ENCODE measurements at regions not wholly inside any gene's neighbourhood (a gene's known extent, or its start where the extent isn't known, plus 50 kb on each side); places are given as distances from the start of the nearest gene placed in this dataset.

DNA sequence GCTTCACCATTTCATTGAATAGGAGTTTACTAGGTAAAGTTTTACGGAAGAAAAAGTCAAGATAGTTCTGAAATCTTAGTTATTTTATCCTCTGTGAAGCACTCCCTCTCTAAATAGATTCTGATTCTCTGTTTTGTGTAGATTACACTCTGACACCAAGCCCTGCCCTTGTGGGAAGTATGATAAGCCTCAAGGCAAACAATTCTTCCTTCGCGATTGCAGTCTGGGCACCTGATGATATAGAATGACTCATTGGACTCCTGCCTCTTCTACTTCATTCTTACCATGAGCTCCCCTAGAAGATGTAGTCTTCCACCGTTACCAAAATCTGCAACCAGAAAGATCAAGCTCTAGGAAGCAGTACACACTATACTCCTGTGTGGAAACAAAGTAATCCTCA, 626.9 kb upstream of the PTGER4 start:
- peak in 1 of 2 donors; percentile 26 for DNase-seq (ENCODE audit: low read depth in 2 of 2)

DNA sequence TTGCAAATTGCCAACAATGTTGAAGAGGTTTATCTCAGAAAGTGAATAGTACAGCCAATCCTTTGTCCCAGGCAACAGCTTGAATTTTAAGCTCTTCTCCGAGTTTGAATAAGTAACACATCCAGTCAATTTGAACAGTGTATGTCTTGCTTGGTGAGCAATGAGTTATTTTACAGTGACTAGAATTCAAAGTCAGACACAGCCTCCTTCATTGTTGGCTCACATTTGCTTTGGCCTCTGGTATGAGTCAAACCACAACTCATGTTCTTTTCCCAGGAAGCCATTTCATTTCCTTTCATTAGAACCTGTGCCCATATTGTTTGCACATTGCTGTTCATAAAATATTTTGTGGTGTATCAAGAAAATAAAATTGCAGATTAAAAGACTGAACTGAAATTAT, 622.0 kb upstream of the DAB2 start:
- DNase-seq (ENCODE audit: low read depth in 2 of 2), result peak; percentile 51 to 89

DNA sequence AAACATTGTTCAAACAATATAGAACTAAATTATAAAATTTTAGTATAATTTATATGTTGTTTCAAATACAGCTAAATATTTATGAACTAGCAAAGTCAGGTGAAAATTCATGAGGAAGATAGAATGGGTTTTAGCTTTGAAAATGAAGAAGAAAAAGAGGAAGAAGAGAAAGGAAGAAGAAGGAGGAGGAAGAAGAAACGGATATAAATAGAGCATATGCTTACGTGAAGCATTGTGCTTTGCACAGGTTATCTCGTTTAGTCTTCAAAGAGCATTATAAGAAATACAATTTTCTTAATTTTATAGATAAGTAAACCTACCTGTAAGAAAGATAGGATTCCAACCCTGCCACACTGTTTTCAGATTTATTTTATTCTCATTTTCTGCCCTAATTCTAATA, 620.6 kb upstream of the DAB2 start:
- no peak for DNase-seq (ENCODE audit: low read depth in 2 of 2)

DNA sequence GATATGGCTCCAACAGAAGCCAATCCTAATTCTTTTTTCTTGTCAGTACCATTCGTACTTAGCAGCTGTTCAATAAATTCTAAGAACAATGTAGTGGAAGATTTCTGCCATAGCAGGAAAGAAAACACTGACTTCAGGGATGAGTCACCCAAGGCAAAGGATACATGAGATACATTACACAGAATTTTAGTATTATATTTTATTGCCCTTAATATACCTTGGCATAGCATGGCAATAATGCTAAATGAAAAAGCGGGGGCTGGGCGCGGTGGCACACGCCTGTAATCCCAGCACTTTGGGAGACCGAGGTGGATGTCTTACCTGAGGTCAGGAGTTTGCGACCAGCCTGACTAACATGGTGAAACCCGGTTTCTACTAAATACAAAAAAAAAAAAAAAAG, 619.1 kb upstream of the DAB2 start:
- DNase-seq (ENCODE audit: low read depth in 2 of 2), result peak in 1 of 2 donors; percentile 20

DNA sequence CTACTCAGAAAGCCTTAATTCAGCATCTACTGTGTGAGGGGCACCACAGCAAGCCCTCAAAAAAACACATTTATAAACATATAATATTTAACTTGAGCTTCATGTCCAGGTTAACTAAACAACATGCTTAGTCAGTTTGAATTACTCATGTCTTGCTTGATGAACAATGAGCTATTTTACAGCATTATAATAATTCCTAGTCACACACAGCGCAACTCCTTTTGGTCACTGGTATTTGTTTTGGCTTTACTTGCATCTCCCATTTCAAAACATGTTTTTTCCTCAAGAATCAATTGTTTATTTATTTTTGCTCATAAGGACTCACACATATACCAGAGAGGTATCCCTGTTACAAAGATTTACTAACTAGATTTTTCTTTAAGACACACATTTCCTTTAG, 616.7 kb upstream of the DAB2 start:
- DNase-seq (ENCODE audit: low read depth in 2 of 2), result peak in 1 of 2 donors; percentile 17

DNA sequence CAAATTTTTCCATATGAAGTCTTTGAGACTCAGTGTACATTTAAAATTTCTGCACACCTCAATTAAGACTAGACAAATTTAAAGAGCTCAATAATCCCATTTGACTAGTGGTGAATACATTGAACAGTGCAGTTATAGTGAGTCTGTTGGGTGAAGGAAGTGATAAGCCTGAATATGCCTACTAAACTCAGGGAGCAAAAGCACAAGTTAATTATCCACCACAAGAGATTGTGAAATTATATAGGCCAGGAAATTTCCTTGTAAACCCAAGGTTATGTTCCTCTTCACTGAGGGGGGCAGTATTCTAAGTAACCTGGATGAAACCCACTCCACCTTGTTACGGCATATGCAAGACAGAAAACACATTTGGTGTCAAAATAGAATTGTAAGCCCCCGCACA, 612.9 kb upstream of the DAB2 start:
- no peak for DNase-seq (ENCODE audit: low read depth in 2 of 2)

DNA sequence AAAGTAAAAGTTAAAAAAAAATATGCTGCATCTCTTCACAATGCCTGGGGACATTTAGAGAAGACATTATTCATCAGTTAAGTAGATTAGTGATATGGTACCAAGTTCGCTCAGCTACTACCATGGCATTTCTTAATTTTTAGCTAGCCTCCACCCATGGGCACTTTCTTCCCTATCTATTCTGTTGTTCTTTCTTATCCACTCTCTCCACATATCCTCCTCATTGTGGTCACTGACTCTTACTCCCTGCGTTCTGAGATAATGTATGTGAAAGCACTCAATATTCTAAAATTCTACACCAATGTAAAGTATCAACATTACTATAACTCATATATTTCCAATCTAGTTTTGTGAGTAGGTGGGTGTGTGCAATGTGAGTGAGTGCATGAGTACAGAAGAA, 609.7 kb upstream of the DAB2 start:
- DNase-seq (ENCODE audit: low read depth in 2 of 2), result no peak

DNA sequence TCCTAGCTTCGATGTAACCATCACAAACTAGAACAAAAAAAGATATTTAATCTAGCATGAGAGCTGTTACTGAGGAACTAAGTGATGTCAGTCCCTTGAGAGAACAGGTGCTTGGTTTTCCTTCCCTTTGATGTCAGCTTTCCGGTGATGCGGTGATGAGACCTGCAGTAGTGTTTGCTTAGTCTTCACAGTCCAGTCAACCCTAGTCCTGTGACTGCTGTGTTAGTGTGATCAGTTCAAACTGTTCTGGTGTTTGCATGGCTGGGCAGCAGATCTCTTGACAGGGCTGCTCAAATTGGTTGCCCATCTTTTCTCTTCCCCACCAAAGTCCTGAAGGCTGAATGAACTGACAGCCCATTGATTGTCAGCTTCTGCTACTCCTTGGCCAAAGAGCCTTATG, 608.6 kb upstream of the DAB2 start:
- DNase-seq (ENCODE audit: low read depth in 2 of 2), result no peak

DNA sequence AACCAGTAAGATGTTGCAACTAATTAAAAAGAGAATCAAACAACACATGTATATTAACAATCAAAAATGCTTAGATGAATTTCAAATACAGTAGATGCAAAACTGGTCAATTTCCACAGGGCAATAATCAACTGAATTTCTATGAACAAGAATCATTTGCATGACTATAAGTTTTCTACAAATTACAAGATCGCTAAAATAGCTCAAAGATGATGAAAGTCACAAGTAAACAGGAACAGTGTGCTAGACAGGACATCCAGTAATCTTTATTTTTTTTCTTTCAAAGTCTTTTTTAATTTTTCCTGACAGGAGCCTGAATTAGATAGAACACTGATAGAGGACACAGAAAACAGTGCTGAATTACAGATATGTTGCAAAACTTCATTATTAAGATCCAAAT, 608.2 kb upstream of the DAB2 start:
- DNase-seq (ENCODE audit: low read depth in 2 of 2), result no peak

DNA sequence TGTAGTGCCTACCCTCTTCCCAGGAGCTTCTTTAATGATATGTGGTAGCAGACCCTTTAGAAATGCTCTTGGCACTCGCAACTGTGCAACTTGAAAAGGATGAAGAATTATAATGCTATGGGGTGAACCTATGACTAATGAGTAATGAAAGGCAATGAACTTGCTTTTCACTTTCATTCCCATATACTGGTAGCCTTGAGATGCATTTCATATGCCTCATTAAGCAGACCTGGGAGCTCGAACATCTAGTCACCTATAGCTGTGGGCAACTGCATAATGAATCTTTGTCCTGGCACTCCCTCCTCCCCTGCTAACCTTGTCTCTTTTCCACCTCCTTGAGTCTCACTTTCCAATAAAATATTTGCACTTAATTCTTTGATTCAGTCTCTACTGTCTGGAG, 605.9 kb upstream of the DAB2 start:
- no peak for DNase-seq (ENCODE audit: low read depth in 2 of 2)

DNA sequence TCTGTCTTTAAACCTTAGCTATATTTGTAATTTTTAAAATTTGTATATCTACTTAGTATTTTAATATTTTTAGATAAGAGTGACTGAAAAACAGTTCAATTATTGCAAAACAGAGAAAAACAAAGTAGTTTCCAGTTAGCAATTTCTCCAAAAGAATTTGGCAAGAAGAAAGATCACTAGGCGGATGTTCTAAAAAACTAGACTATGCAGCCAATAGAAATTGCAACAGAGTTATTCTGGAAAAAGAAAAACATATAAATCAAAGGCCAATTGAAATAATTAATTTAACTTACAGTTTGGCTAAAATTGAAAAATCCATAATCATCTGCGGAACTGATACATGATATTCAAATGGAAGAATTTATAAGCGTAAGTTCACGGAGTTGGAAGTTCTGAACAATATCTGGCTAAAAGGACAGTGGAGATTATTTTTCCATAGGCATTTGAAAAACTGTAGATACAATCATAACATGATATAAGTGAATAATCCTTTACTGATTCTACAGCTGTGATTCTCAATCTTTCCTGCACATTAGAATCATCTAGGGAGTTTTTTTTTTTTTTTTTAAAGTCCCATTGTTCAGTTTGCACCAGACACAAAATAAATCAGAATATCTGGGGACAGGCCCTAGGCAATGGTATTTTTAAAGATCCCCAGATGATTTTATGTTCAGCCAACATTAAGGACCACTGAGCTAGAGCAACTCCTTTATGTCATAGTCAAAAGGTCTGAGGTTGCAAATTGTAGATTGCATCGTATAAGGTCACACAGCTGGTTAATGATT, 605.1 kb upstream of the DAB2 start:
- DNase-seq (ENCODE audit: low read depth in 2 of 2), result no peak

DNA sequence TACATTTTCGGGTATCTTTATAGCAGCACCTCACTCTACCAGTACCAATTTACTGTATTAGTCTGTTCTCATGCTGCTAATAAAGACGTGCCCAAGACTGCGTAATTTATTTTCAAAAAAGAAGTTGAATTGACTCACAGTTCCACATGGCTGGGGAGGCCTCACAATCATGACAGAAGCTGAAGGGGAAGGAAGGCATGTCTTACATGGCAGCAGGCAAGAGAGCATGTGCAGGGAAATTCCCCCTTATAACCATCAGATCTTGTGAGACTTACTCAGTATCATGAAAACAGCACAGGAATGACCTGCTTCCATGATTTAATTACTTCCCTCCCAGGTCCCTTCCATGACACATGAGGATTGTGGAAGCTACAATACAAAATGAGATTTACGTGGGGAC, 602.6 kb upstream of the DAB2 start:
- DNase-seq (ENCODE audit: low read depth in 2 of 2), result no peak

DNA sequence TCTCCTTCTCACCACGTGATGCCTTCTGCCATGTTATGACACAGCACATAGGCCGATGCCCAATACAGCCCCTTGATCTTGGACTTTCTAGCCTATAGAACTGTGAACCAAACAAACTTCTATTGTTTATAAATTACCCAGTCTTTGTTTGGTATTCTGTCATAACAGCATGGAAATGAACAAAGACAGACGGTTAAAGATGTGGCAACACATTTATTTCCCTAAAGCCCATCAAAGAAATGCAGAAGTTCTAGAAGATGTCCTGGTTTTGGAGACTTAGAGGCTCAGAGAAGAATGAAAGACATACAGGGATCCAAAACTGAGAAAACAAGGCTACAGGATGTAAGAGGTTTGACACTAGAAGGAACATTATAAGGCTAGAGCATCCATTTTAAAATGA, 600.8 kb upstream of the DAB2 start:
- DNase-seq (ENCODE audit: low read depth in 2 of 2), result no peak

DNA sequence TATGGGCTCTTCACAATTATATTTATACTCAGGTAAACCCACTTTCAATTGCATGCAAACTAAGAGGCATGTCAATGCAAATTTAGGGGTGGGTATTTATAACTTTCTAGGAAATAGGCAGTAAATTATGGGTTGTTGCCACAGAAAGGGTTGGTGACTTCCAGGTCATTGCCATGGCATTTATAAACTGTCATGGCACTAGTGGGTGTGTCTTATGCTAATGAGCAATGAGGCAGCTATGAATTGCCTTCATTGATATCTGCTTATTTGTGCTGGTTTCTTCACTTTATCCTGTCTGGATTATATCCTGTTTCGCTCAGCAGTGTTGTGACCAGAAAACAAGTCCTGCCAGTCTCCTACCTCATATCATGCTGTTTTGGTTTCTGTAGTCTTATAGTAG, 597.3 kb upstream of the DAB2 start:
- no peak for DNase-seq (ENCODE audit: low read depth in 2 of 2)

DNA sequence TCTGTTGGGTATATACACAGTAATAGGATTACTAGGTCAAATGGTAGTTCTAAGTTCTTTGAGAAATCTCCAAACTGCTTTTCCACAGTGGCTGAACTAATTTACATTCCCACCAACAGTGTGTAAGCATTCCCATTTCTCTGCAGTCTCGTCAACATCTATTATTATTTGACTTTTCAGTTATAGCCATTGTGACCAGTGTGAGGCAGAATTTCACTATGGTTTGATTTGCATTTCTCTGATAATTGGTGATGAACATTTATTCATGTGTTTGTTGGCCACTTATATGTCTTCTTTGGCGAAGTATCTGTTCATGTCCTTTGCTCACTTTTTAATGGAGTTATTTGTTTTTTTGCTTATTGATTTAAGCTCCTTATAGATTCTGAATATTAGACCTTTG, 596.2 kb upstream of the DAB2 start:
- peak; percentile 25 to 46 for DNase-seq (ENCODE audit: low read depth in 2 of 2)

DNA sequence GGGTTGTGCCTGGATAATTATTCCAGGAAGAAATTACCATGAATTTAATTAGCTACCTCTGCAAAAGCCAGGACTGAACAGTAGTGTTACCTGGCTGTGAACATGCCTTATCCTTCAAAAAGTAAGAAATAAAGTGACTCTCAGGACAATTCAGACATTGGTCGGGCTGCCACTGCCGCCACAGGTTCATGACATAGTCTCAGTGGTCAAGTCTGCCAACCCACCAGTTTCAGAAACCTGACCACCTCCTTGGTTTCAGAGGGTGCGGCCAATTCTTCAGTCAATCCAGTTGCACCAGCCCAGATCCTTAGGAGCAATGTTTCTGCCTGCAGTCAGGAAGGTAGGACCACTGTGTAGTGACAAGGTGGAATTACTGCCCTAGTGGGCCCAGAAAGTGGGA, 593.1 kb upstream of the DAB2 start:
- DNase-seq (ENCODE audit: low read depth in 2 of 2), result no peak

DNA sequence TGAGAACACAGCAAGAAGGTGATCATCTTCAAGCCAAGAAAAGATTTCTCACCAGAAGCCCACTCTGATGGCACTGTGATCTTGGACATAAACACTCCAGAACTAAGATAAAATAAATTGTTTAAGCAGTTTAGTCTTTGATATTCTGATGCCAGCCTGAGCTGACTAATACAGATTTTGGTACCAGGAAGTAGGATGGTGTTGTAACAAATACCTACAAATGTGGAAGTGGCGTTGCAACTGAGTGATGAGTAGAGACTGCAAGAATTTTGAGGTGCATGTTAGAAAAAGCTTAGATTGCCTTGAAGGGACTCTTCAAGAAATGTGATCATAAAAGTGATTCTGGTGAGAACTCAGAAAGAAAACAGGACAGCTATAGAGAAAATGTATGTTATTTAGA, 592.4 kb upstream of the DAB2 start:
- no peak for DNase-seq (ENCODE audit: low read depth in 2 of 2)

DNA sequence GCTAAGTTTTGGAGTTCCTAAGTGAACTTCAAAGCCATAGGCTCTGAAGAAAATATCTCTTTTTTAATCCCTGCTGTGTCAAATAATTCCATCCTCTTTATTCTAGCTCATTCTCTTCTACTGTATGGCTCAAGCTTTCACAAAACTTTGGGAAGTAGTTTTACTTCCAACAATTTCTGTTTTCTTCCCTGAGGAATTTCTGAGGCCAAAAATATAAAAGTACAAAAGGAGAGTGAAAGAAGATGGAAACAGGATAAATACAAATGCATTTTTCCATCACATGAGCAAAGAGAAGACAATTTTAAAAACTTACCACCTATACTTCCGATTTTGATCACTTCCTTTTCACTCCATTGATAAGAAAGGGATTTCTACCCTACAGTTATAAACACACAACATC, 585.7 kb upstream of the DAB2 start:
- no peak for DNase-seq (ENCODE audit: low read depth in 2 of 2)

DNA sequence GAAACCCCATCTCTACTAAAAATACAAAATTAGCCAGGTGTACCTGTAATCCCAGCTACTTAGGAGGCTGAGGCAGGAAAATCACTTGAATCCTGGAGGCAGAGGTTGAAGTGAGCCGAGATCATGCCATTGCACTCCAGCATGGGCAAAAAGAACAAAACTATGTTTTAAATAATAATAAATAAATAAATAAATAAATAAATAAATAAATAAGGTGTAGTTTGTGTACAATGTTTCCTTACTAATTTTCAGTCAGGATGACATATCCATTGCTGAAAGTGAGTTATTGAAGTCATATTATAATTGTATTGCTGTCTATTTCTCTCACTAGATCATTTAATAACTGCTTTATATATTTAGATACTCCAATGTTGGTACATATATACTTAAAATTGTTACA, 581.5 kb upstream of the DAB2 start:
- no peak for DNase-seq (ENCODE audit: low read depth in 2 of 2)

DNA sequence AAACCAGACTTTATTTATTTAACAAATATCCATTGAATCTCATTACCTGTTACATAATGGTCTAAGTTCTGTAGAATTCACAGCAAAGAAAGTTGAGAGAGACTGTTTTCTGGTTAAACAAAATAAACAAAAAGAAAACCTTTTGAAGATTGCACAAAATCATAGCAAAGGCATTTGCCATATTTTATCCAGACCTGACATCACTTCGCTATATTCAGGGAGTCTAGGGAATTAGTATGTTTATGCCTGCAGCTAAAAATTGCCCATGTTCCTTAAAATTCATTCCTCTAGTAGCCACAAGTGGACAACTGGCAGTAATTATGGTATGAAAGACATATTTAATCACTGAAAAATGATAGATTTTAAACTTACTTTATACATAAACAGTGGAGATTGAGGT, 577.0 kb upstream of the DAB2 start:
- no peak for DNase-seq (ENCODE audit: low read depth in 2 of 2)

DNA sequence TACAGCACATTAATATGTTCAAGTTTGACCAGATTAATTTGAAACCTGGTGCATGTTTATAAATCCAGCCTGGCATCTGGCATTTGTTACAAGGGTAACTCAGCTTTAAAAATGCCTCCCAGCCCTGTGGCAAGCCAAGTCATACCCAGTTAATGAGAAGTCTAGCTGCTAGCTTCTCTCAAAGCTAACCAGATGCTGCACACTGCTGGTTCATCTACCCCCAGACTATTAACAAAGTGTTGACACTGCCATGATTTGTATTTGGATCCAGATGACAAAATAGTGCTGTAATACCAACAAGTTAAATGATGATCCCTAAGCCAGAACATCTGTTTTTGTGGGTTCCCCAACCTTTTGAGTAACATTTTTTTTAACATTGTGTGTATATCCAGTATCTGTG, 573.7 kb upstream of the DAB2 start:
- no peak for DNase-seq (ENCODE audit: low read depth in 2 of 2)

DNA sequence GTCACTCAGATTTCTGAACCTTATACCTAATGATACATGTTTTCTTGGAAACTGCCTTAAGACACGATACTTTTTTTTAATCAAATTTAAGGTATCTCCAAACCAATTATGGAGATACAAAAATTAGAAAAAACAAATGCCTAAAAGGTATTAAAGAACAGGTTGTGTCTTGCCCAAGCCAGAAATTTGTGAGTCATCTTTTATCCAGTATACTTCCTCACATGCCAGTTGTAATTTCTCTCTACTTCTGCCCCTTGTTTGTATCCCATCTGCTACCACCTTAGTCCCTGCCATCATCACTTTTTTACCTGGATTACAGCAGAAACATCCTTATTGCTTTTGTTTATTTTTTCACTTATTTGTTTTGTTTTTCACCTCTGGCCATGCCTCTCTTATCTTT, 571.2 kb upstream of the DAB2 start:
- no peak for DNase-seq (ENCODE audit: low read depth in 2 of 2)

DNA sequence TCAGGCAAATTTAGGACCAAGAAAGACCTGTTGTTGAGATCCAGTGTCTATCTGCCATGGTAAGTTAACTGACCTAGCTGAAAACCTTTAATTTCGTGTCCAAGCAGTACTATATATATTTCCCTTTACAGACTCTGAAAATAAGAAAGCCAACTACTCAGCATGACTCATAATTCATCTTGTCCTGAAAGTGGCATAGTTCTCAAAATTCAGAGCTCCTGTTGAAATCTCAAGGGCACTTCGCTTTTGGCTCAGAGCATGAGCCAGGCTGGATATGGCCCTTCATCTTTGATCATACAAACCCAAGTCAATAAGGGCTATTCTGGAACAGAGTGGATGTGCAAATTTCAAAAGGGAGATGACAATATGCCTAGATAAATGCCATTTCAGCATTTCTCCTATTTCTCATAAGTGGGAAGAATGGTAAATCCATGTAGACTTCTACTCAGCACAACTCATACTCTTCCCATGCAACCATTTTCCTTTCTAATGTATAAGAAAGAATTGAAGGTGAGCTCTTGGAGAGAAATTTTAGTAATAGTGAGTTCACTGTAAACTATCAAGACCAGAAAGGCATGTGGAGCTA, 567.9 kb upstream of the DAB2 start:
- DNase-seq (ENCODE audit: low read depth in 2 of 2), result no peak

DNA sequence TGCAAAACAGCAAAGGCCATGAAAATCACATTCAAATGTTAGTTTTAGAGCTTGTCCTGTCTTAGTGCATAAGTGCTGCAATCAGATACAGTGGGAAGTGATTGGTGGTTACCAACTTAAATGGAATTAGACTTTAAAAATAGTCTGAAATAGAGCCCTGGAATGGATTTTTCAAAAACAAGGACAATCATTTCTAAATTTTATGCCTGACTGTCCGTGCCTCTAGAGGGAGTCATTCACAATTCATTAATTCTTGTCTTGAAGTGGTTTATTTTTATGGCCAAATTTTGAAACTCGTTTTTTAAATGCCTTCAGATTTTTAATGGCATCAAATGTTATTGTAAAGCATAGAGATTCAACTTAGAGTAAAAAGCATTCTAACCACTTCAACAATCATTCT, 561.8 kb upstream of the DAB2 start:
- DNase-seq (ENCODE audit: low read depth in 2 of 2), result peak in 1 of 2 donors; percentile 8
